Hepatocyte (in vitro differentiated cells): ENCODE measurements at regions not wholly inside any gene's neighbourhood (a gene's known extent, or its start where the extent isn't known, plus 50 kb on each side); places are given as distances from the start of the nearest gene placed in this dataset.

Experiments
- EZH2phosphoT487 ChIP-seq: fragments of 200-600 bp; sonication (generic); IDR thresholded peaks from one replicate; pipeline ENCODE4 v1.6.1; 2018; ENCODE audit warnings: antibody characterized with exemption, mild to moderate bottlenecking, low read depth, moderate library complexity; ENCODE audit not compliant: unreplicated experiment, severe bottlenecking
- TF ChIP-seq, protein P1 (sequence below): fragments of 200-600 bp; sonication (generic); IDR thresholded peaks from 2 replicates; pipeline ENCODE4 v1.5.1; 2016; ENCODE audit warnings: antibody characterized with exemption, mild to moderate bottlenecking; ENCODE audit not compliant: poor library complexity

DNA sequence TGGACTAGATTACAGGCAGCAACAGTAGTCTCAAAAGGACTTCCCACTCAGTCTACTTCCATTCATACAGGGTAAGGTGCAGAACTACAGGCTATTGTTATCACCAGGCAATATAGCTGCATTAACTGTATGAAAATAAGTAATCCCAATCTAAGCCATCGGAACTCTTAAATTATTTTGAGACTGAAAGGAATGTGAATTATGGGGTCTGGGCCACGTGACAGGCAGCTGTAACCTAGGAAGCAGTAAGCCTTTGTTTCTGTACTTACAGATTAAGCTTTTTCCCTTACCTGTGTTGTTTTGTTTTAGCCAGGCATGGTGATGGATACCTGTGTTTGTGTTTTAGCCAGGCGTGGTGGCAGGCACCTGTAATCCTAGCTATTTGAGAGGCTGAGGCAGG is 152.4 kb upstream of the TRIM24 start:
- TF ChIP-seq, protein P1, sequence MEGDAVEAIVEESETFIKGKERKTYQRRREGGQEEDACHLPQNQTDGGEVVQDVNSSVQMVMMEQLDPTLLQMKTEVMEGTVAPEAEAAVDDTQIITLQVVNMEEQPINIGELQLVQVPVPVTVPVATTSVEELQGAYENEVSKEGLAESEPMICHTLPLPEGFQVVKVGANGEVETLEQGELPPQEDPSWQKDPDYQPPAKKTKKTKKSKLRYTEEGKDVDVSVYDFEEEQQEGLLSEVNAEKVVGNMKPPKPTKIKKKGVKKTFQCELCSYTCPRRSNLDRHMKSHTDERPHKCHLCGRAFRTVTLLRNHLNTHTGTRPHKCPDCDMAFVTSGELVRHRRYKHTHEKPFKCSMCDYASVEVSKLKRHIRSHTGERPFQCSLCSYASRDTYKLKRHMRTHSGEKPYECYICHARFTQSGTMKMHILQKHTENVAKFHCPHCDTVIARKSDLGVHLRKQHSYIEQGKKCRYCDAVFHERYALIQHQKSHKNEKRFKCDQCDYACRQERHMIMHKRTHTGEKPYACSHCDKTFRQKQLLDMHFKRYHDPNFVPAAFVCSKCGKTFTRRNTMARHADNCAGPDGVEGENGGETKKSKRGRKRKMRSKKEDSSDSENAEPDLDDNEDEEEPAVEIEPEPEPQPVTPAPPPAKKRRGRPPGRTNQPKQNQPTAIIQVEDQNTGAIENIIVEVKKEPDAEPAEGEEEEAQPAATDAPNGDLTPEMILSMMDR = no peak
- TF ChIP-seq EZH2phosphoT487 = no peak
